Neural progenitor cell (in vitro differentiated cells): ENCODE measurements at regions not wholly inside any gene's neighbourhood (a gene's known extent, or its start where the extent isn't known, plus 50 kb on each side); places are given as distances from the start of the nearest gene placed in this dataset.

Experiments
- DNase-seq: peaks from one replicate; pipeline ENCODE4 v3.0.0-alpha.2; 2016; ENCODE audit warnings: low spot score
- H2AFZ ChIP-seq: fragments of 200-600 bp; sonication (generic); replicated peaks from 2 replicates; pipeline ENCODE4 v1.6.1; 2016; ENCODE audit warnings: antibody characterized with exemption
- H3F3A ChIP-seq: fragments of 200-600 bp; sonication (generic); 2 replicates; pipeline ENCODE4 v1.6.1; 2016; ENCODE audit warnings: antibody characterized with exemption, low read depth
- H3K27ac ChIP-seq: fragments of 200-600 bp; sonication (generic); 2 replicates; pipeline ENCODE4 v1.5.1; 2016; ENCODE audit warnings: mild to moderate bottlenecking
- H3K27me3 ChIP-seq: fragments of 200-600 bp; sonication (generic); 2 replicates; pipeline ENCODE4 v1.6.1; 2016; ENCODE audit warnings: mild to moderate bottlenecking, moderate library complexity
- H3K36me3 ChIP-seq: fragments of 200-600 bp; sonication (generic); 2 replicates; pipeline ENCODE4 v1.5.1; 2016
- H3K4me1 ChIP-seq: fragments of 200-600 bp; sonication (generic); 2 replicates; pipeline ENCODE4 v1.6.1; 2016; ENCODE audit warnings: mixed run types
- H3K4me2 ChIP-seq: fragments of 200-600 bp; sonication (generic); 2 replicates; pipeline ENCODE4 v1.6.1; 2016
- H3K4me3 ChIP-seq: fragments of 200-600 bp; sonication (generic); 2 replicates; pipeline ENCODE4 v1.5.1; 2016
- H3K79me2 ChIP-seq: fragments of 200-600 bp; sonication (generic); 2 replicates; pipeline ENCODE4 v1.6.1; 2016; ENCODE audit warnings: low read depth
- H3K9ac ChIP-seq: fragments of 200-600 bp; sonication (generic); 2 replicates; pipeline ENCODE4 v1.6.1; 2016
- H3K9me3 ChIP-seq: fragments of 200-600 bp; sonication (generic); 2 replicates; pipeline ENCODE4 v1.5.1; 2016; ENCODE audit warnings: low read depth
- H4K20me1 ChIP-seq: fragments of 200-600 bp; sonication (generic); 2 replicates; pipeline ENCODE4 v1.6.1; 2016; ENCODE audit warnings: low read depth
- H3K27ac Mint-ChIP-seq: 3 replicates; pipeline ENCODE4 v1.8.0; 2021; ENCODE audit warnings: mixed read lengths
- H3K27me3 Mint-ChIP-seq: 2 replicates; pipeline ENCODE4 v1.8.0; 2022; ENCODE audit warnings: low read depth, mild to moderate bottlenecking, inconsistent platforms, moderate library complexity, mixed read lengths; ENCODE audit not compliant: insufficient read depth
- H3K36me3 Mint-ChIP-seq: 3 replicates; pipeline ENCODE4 v1.8.0; 2021; ENCODE audit warnings: mixed read lengths
- H3K4me1 Mint-ChIP-seq: 3 replicates; pipeline ENCODE4 v1.8.0; 2021; ENCODE audit warnings: mixed read lengths
- H3K4me3 Mint-ChIP-seq: 3 replicates; pipeline ENCODE4 v1.8.0; 2021; ENCODE audit warnings: mild to moderate bottlenecking, moderate library complexity, mixed read lengths
- H3K9me3 Mint-ChIP-seq: 3 replicates; pipeline ENCODE4 v1.8.0; 2020; ENCODE audit warnings: mixed read lengths
- EZH2 ChIP-seq: fragments of 200-600 bp; sonication (generic); IDR thresholded peaks from 2 replicates; pipeline ENCODE4 v1.6.1; 2017; ENCODE audit warnings: antibody characterized with exemption, mild to moderate bottlenecking, moderate library complexity
- EZH2phosphoT487 ChIP-seq: fragments of 200-600 bp; sonication (generic); IDR thresholded peaks from 2 replicates; pipeline ENCODE4 v1.6.1; 2017; ENCODE audit warnings: antibody characterized with exemption
- TF ChIP-seq, protein P1 (sequence below): fragments of 200-600 bp; sonication (generic); IDR thresholded peaks from 2 replicates; pipeline ENCODE4 v1.5.1; 2017; ENCODE audit warnings: antibody characterized with exemption, mild to moderate bottlenecking

DNA sequence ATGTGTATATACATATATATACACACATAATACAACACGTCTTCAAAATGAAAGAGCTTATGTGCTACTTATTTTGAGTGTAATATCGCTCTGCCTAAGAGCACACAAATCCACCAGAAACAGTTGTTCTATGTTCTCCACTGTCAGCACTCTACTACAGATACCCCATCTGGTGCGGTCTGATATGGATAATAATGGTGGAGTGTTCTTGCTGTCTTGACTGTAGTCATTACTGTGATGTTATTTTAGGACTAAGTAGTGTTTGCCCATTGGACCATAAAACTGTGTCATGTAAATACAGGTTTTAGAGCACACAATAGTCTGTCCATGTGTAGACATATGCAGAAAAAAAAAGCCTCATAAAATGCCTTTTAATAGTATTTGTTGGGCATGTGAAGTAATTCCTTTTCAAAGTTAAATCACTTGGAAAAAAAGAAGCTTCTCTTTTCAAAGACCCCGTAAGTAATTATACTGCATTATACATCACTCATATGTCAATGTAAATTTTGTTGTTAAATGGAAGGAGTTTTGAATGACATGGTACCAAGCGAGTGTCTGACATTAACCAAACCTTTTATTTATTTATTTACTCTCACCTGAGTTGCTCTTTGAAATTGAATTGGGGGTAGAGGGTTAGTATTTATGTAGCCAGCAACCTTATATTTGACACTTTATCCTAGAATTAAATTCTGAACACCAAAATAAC is 1249.2 kb upstream of the ZEB2 start:
- no peaks in the 10 kb centered on the region for H3K27me3 ChIP-seq
- TF ChIP-seq EZH2phosphoT487, result no peak
- TF ChIP-seq, protein P1, sequence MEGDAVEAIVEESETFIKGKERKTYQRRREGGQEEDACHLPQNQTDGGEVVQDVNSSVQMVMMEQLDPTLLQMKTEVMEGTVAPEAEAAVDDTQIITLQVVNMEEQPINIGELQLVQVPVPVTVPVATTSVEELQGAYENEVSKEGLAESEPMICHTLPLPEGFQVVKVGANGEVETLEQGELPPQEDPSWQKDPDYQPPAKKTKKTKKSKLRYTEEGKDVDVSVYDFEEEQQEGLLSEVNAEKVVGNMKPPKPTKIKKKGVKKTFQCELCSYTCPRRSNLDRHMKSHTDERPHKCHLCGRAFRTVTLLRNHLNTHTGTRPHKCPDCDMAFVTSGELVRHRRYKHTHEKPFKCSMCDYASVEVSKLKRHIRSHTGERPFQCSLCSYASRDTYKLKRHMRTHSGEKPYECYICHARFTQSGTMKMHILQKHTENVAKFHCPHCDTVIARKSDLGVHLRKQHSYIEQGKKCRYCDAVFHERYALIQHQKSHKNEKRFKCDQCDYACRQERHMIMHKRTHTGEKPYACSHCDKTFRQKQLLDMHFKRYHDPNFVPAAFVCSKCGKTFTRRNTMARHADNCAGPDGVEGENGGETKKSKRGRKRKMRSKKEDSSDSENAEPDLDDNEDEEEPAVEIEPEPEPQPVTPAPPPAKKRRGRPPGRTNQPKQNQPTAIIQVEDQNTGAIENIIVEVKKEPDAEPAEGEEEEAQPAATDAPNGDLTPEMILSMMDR, result no peak
- TF ChIP-seq EZH2, result no peak
- no peak overlapping the region for H3K4me2 ChIP-seq
- H3K27ac Mint-ChIP-seq, result no peak overlapping the region
- H3K27ac ChIP-seq, result no peak overlapping the region
- no peaks in the 10 kb centered on the region for H4K20me1 ChIP-seq
- H3K79me2 ChIP-seq, result no peaks in the 10 kb centered on the region
- no peaks in the 10 kb centered on the region for H3K36me3 Mint-ChIP-seq
- DNase-seq, result no peak
- H3K36me3 ChIP-seq, result no peaks in the 10 kb centered on the region
- H2AFZ ChIP-seq, result no peak overlapping the region
- H3K4me3 Mint-ChIP-seq, result no peak overlapping the region
- no peaks in the 10 kb centered on the region for H3K27me3 Mint-ChIP-seq
- no peak overlapping the region for H3K9ac ChIP-seq
- peaks cover 3% of the 10 kb centered on the region for H3K4me1 Mint-ChIP-seq
- no peaks in the 10 kb centered on the region for H3K9me3 ChIP-seq
- H3F3A ChIP-seq, result no peaks in the 10 kb centered on the region
- H3K9me3 Mint-ChIP-seq, result no peaks in the 10 kb centered on the region
- no peaks in the 10 kb centered on the region for H3K4me1 ChIP-seq
- no peak overlapping the region for H3K4me3 ChIP-seq

DNA sequence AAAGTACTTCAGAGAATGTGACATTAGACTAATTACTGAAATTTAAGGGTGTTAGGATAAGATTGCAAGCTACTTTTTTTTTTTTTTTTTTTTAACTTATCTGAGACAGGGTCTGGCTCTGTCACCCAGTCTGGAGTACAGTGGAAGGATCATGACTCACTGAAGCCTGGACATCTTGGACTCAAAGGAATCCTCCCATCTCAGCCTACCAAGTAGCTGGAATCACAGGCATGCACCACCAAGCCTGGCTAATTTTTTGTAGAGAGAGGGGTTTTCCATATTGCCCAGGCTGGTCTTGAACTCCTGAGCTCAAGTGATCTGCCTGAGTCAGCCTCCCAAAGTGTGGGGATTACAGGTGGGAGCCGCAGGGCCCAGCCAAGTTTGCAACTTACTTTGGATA is 1246.0 kb upstream of the ZEB2 start:
- Mint-ChIP-seq H3K27me3 (no peaks in the 10 kb centered on the region), H3K27ac (no peak overlapping the region), H3K36me3 (no peaks in the 10 kb centered on the region), H3K4me1 (peaks cover 4% of the 10 kb centered on the region), H3K9me3 (no peaks in the 10 kb centered on the region), H3K4me3 (no peak overlapping the region)
- Histone ChIP-seq H3K4me1 (peaks cover under 1% of the 10 kb centered on the region), H3K9me3 (no peaks in the 10 kb centered on the region), H3K27me3 (no peaks in the 10 kb centered on the region), H3K9ac (no peak overlapping the region), H2AFZ (no peak overlapping the region), H3K27ac (no peak overlapping the region), H3K4me2 (no peak overlapping the region), H4K20me1 (no peaks in the 10 kb centered on the region), H3K4me3 (no peak overlapping the region), H3F3A (no peaks in the 10 kb centered on the region), H3K79me2 (no peaks in the 10 kb centered on the region), H3K36me3 (no peaks in the 10 kb centered on the region)
- TF ChIP-seq, protein P1, result no peak
- TF ChIP-seq EZH2 (no peak), EZH2phosphoT487 (no peak)
- DNase-seq, result no peak

DNA sequence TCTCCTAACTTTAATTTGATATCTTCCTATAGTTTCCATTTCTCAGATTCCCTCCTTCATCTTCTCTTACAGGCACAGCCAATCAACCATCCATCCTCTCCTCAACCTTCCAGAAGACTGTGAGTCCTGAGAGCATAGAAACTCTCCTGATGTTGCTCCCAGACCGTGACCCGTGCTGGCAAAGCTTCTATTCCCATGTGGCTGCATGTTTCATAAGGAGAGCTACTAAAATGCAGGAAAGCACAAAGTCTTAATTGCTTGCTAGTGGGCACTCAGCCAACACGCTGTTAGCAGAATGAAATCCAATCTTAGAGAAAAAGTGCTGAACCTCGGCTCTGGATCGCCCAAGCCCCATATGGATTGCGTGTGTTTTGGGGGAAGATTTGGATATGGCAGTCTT is 1244.7 kb upstream of the ZEB2 start:
- Histone ChIP-seq H3K4me2 (no peak overlapping the region), H3K4me1 (peaks cover 13% of the 10 kb centered on the region), H3F3A (no peaks in the 10 kb centered on the region), H4K20me1 (no peaks in the 10 kb centered on the region), H3K36me3 (no peaks in the 10 kb centered on the region), H2AFZ (no peak overlapping the region), H3K9ac (no peak overlapping the region), H3K27me3 (no peaks in the 10 kb centered on the region), H3K79me2 (no peaks in the 10 kb centered on the region), H3K9me3 (no peaks in the 10 kb centered on the region), H3K27ac (no peak overlapping the region), H3K4me3 (no peak overlapping the region)
- H3K9me3 Mint-ChIP-seq, result no peaks in the 10 kb centered on the region
- H3K27me3 Mint-ChIP-seq, result no peaks in the 10 kb centered on the region
- H3K4me1 Mint-ChIP-seq, result peaks cover 8% of the 10 kb centered on the region
- TF ChIP-seq EZH2phosphoT487, result no peak
- TF ChIP-seq, protein P1, result no peak
- no peak for TF ChIP-seq EZH2
- no peak overlapping the region for H3K4me3 Mint-ChIP-seq
- H3K27ac Mint-ChIP-seq, result no peak overlapping the region
- no peaks in the 10 kb centered on the region for H3K36me3 Mint-ChIP-seq
- DNase-seq, result no peak
